ENCODE measurements at regions not wholly inside any gene's neighbourhood (a gene's known extent, or its start where the extent isn't known, plus 50 kb on each side); places are given as distances from the start of the nearest gene placed in this dataset.

DNA sequence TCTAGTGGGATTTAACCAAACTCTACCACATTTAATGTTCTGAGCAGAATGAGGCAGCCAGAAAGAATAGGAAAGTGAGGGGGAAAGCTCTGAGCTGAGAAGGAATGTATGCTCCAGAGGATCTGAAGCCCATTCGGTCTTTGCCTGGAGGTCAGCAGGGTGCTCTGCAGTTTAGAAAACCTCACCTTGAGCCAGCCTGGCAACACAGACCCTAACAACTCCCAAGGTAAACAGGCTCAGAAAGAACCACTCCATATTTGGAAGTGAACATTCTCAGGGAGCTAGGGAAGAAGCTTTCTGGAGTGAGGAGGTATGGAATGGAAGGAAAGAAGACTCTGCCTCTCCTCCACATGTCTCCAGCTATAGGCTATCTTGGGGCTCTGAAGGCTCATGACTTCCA lies 398.8 kb downstream of the SEC16B start:
- POLR2A ChIA-PET, result no interaction called here
- TF ChIP-seq KMT2B (CRISPR knock-in tag; IDR thresholded peaks at IDR 0.05) (no peak), SRF (IDR thresholded peaks at IDR 0.05; ENCODE audit: low read depth, low read length) (peak; percentile 46; the same call in 1 of the 2 replicates), ZNF780A (CRISPR knock-in tag; IDR thresholded peaks at IDR 0.05) (no peak)
- TF ChIP-seq, protein P1, sequence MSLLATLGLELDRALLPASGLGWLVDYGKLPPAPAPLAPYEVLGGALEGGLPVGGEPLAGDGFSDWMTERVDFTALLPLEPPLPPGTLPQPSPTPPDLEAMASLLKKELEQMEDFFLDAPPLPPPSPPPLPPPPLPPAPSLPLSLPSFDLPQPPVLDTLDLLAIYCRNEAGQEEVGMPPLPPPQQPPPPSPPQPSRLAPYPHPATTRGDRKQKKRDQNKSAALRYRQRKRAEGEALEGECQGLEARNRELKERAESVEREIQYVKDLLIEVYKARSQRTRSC (CRISPR knock-in tag; IDR thresholded peaks at IDR 0.05; ENCODE audit: low read depth), result no peak
- no TSS peak for BruUV-seq (replicated peaks)
- intact Hi-C loops (cut with micrococcal nuclease; ENCODE audit: unreplicated experiment), result no loop called here
- Histone ChIP-seq H3K9ac (ENCODE audit: insufficient read depth, low read depth, low read length) (no peak overlapping the region), H3K4me1 (ENCODE audit: insufficient read depth, low read length) (peaks cover 32% of the 10 kb centered on the region), H3K4me3 (replicated peaks in 1 of 3; ENCODE audit: insufficient read depth in 1 of 3, low read depth in 2 of 3, low read length in 3 of 3) (no peak overlapping the region), H3K9me3 (ENCODE audit: low read length) (no peaks in the 10 kb centered on the region), H3K27ac (ENCODE audit: extremely low read length, insufficient read depth, low read length) (peak overlapping the region; percentile 22), H2AFZ (ENCODE audit: low read length) (no peak overlapping the region), H3K79me2 (ENCODE audit: insufficient read depth, low read length) (no peaks in the 10 kb centered on the region), H3K36me3 (replicated peaks in 1 of 2; ENCODE audit: control insufficient read depth in 1 of 2, insufficient read depth in 2 of 2, low read length in 2 of 2) (no peaks in the 10 kb centered on the region), H4K20me1 (ENCODE audit: insufficient read depth, low read length) (no peaks in the 10 kb centered on the region), H3K4me2 (ENCODE audit: low read depth, low read length) (peak overlapping the region; percentile 25), H3K27me3 (ENCODE audit: control insufficient read depth in 1 of 2, insufficient read depth in 2 of 2, low read length in 2 of 2) (no peaks in the 10 kb centered on the region)
- DNase-seq (ENCODE audit: low spot score), result no peak
- peak; percentile 55 for ATAC-seq
- WGBS (ENCODE audit: low lambda C conversion rate), result 0% methylated on average over 1 of the region's 1 CpG
- in situ Hi-C loops (cut with HindIII; ENCODE audit: extremely low pct_ligation_motif_present, low pct_unique_long_range_greater_than_20kb), result no loop called here
- FAIRE-seq, result no peak
- CTCF ChIA-PET (ENCODE audit: low intra/inter-chr PET ratio, low total read pairs), result no interaction called here

DNA sequence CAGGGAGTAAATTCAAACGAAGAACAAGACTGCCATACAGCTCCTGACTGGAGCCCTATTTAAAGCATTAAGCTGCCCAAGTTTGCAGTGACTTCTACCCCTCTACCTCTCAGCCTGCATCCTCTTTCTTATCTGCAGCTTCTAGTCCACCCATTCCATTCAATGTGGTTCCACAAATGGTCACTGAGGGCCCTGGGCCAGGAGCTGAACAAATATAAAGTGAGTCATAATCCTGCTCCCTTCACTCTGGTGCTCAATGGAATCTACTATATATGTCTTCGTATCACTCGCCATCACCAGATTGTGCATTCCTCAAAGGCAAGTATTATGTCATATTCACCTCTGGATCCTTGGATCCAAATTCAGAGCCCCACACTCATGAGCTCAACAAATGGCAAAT lies 398.7 kb downstream of the BRINP2 start:
- H3K9ac ChIP-seq (ENCODE audit: insufficient read depth, low read depth, low read length), result no peak overlapping the region
- POLR2A ChIA-PET, result no interaction called here
- H3K79me2 ChIP-seq (ENCODE audit: insufficient read depth, low read length), result no peaks in the 10 kb centered on the region
- FAIRE-seq (no peak), DNase-seq (ENCODE audit: low spot score) (no peak), ATAC-seq (no peak)
- CTCF ChIA-PET (ENCODE audit: low intra/inter-chr PET ratio, low total read pairs), result no interaction called here
- no peak overlapping the region for H3K4me2 ChIP-seq (ENCODE audit: low read depth, low read length)
- H4K20me1 ChIP-seq (ENCODE audit: insufficient read depth, low read length), result no peaks in the 10 kb centered on the region
- H3K27me3 ChIP-seq (ENCODE audit: control insufficient read depth in 1 of 2, insufficient read depth in 2 of 2, low read length in 2 of 2), result no peaks in the 10 kb centered on the region
- WGBS (ENCODE audit: low lambda C conversion rate), result 39% methylated on average over 3 of the region's 3 CpGs
- in situ Hi-C loops (cut with HindIII; ENCODE audit: extremely low pct_ligation_motif_present, low pct_unique_long_range_greater_than_20kb), result no loop called here
- H3K27ac ChIP-seq (ENCODE audit: extremely low read length, insufficient read depth, low read length), result no peak overlapping the region
- TF ChIP-seq FOSL2 (CRISPR knock-in tag; IDR thresholded peaks at IDR 0.05) (peak; percentile 34; the same call in 1 of the 2 replicates), JUND (CRISPR knock-in tag; IDR thresholded peaks at IDR 0.05) (no peak), ZBTB1 (CRISPR knock-in tag; IDR thresholded peaks at IDR 0.05; ENCODE audit: borderline replicate concordance) (no peak)
- H3K4me3 ChIP-seq (replicated peaks in 1 of 3; ENCODE audit: insufficient read depth in 1 of 3, low read depth in 2 of 3, low read length in 3 of 3), result no peak overlapping the region
- no peaks in the 10 kb centered on the region for H3K36me3 ChIP-seq (replicated peaks in 1 of 2; ENCODE audit: control insufficient read depth in 1 of 2, insufficient read depth in 2 of 2, low read length in 2 of 2)
- H3K4me1 ChIP-seq (ENCODE audit: insufficient read depth, low read length), result peaks cover 35% of the 10 kb centered on the region
- no peak overlapping the region for H2AFZ ChIP-seq (ENCODE audit: low read length)
- intact Hi-C loops (cut with micrococcal nuclease; ENCODE audit: unreplicated experiment), result no loop called here
- no TSS peak for BruUV-seq (replicated peaks)
- no peaks in the 10 kb centered on the region for H3K9me3 ChIP-seq (ENCODE audit: low read length)

All from HepG2 (cell line).